HCT116 (cell line): ENCODE measurements at regions not wholly inside any gene's neighbourhood (a gene's known extent, or its start where the extent isn't known, plus 50 kb on each side); places are given as distances from the start of the nearest gene placed in this dataset.

ENCODE experiments used
- ATAC-seq: fragments of 200-7000 bp; cut with Tn5 transposase; 2 replicates; pipeline ENCODE4 v1.9.1; 2020; ENCODE audit warnings: mild to moderate bottlenecking, moderate library complexity
- BruUV-seq: library from RNA; stranded (reverse); fragments of 400-500 nt; replicated peaks from 2 replicates; lab custom pipeline; 2021; lab: Mats Ljungman, UMichigan
- CTCF ChIA-PET: fragments of 300-600 bp; sonication (Branson Sonifier 250); formaldehyde crosslinking; loops from one replicate; lab custom pipeline; 2021; ENCODE audit warnings: antibody characterized with exemption; lab: Charles Lee
- POLR2A ChIA-PET: fragments of 300-600, 350-600 bp; sonication (Branson Sonifier 250); formaldehyde crosslinking; loops from one replicate; lab custom pipeline; 2021; ENCODE audit warnings: antibody characterized with exemption; lab: Charles Lee
- RAD21 ChIA-PET, 2 experiments: fragments of 300-600 bp; sonication (Branson Sonifier 250); formaldehyde crosslinking; loops; one replicate each; lab custom pipeline; 2023; ENCODE audit warnings: low total read pairs in 2 of 2; ENCODE audit not compliant: uncharacterized antibody in 2 of 2, unreplicated experiment in 2 of 2, low non-redundant PET in 1 of 2; lab: Charles Lee
- DNase-seq: peaks from one replicate; pipeline ENCODE4 v3.0.0-alpha.2; 2010; ENCODE audit warnings: low read depth, low spot score
- H2AFZ ChIP-seq: fragments of 200-600 bp; shearing (Covaris generic), sonication (generic); 2 replicates; pipeline ENCODE4 v1.6.1; 2017; ENCODE audit warnings: low read depth, mixed run types, mixed read lengths, antibody characterized with exemption, low read length; ENCODE audit not compliant: poor library complexity, severe bottlenecking
- H3K27ac ChIP-seq: 2 replicates; pipeline ENCODE4 v1.5.1; 2012; ENCODE audit warnings: low read depth, low read length
- H3K27me3 ChIP-seq: fragments of 200-600 bp; sonication (generic); 2 replicates; pipeline ENCODE4 v1.6.1; 2016; ENCODE audit warnings: mixed run types, low read length, mixed read lengths; ENCODE audit not compliant: insufficient read depth
- H3K36me3 ChIP-seq, 2 experiments: fragments of 200-500 bp in 1 of 2; fragments of 200-600 bp in 1 of 2; sonication (Bioruptor generic) in 1 of 2; sonication (generic) in 1 of 2; 2 replicates each; pipeline versions ENCODE4 v1.5.1 to v1.6.1; 2014 to 2016; ENCODE audit warnings: low read length in 2 of 2, inconsistent platforms in 1 of 2, mixed read lengths in 1 of 2, mixed run types in 1 of 2; ENCODE audit not compliant: insufficient read depth in 2 of 2, control insufficient read depth in 1 of 2
- H3K4me1 ChIP-seq, 2 experiments: fragments of 200-600 bp in 1 of 2; sonication (generic) in 1 of 2; 2 replicates each; pipeline versions ENCODE4 v1.5.1 to v1.6.1; 2012 to 2017; ENCODE audit warnings: low read length in 2 of 2, inconsistent platforms in 1 of 2, mild to moderate bottlenecking in 1 of 2, mixed read lengths in 1 of 2, mixed run types in 1 of 2, moderate library complexity in 1 of 2; ENCODE audit not compliant: insufficient read depth in 2 of 2, control insufficient read depth in 1 of 2
- H3K4me2 ChIP-seq: fragments of 200-600 bp; sonication (generic); 2 replicates; pipeline ENCODE4 v1.6.1; 2017; ENCODE audit warnings: mixed run types, low read length, mixed read lengths
- H3K4me3 ChIP-seq, 2 experiments: fragments of 200-600 bp in 1 of 2; sonication (generic) in 1 of 2; replicated peaks in 1 of 2; 2 replicates each; pipeline ENCODE4 v1.5.1; 2011 to 2016; ENCODE audit warnings: low read length in 2 of 2, control low read depth in 1 of 2, low read depth in 1 of 2, mild to moderate bottlenecking in 1 of 2, mixed read lengths in 1 of 2, mixed run types in 1 of 2
- H3K79me2 ChIP-seq: fragments of 200-600 bp; sonication (generic); 2 replicates; pipeline ENCODE4 v1.6.1; 2017; ENCODE audit warnings: mild to moderate bottlenecking, mixed run types, low read length, moderate library complexity, mixed read lengths; ENCODE audit not compliant: insufficient read depth
- H3K9ac ChIP-seq: fragments of 200-600 bp; sonication (generic); 2 replicates; pipeline ENCODE4 v1.6.1; 2016; ENCODE audit warnings: low read length, mixed read lengths
- H3K9me2 ChIP-seq: fragments of 200-600 bp; sonication (generic), shearing (Covaris generic); 2 replicates; pipeline ENCODE4 v1.6.1; 2017; ENCODE audit warnings: mixed run types, mild to moderate bottlenecking, moderate library complexity; ENCODE audit not compliant: insufficient read depth
- H3K9me3 ChIP-seq, 2 experiments: fragments of 200-500 bp in 1 of 2; fragments of 200-600 bp in 1 of 2; sonication (Bioruptor generic) in 1 of 2; sonication (generic) in 1 of 2; 2 replicates each; pipeline ENCODE4 v1.6.1; 2014 to 2017; ENCODE audit warnings: low read length in 2 of 2, mixed read lengths in 2 of 2, inconsistent platforms in 1 of 2, low read depth in 1 of 2, mild to moderate bottlenecking in 1 of 2, mixed run types in 1 of 2, moderate library complexity in 1 of 2; ENCODE audit not compliant: control insufficient read depth in 1 of 2, insufficient read depth in 1 of 2
- H4K20me1 ChIP-seq: fragments of 200-600 bp; sonication (generic), shearing (Covaris generic); 2 replicates; pipeline ENCODE4 v1.6.1; 2017; ENCODE audit warnings: mixed run types, mild to moderate bottlenecking, moderate library complexity; ENCODE audit not compliant: insufficient read depth
- CBX3 ChIP-seq: IDR thresholded peaks from 2 replicates; pipeline ENCODE4 v1.6.1; 2012; ENCODE audit warnings: low read depth
- CEBPB ChIP-seq: IDR thresholded peaks from 2 replicates; pipeline ENCODE4 v1.6.1; 2012; ENCODE audit warnings: low read depth
- ELF1 ChIP-seq: IDR thresholded peaks from 2 replicates; pipeline ENCODE4 v1.6.1; 2012; ENCODE audit warnings: low read depth, borderline replicate concordance
- EZH2 ChIP-seq: fragments of 200-600 bp; sonication (generic); IDR thresholded peaks from 2 replicates; pipeline ENCODE4 v1.6.1; 2017; ENCODE audit warnings: antibody characterized with exemption, mixed run types
- EZH2phosphoT487 ChIP-seq: fragments of 200-600 bp; IDR thresholded peaks from 2 replicates; pipeline ENCODE4 v1.6.1; 2018; ENCODE audit warnings: antibody characterized with exemption, borderline replicate concordance
- JUND ChIP-seq: IDR thresholded peaks from 2 replicates; pipeline ENCODE4 v1.6.1; 2012
- POLR2A ChIP-seq: IDR thresholded peaks from 2 replicates; pipeline ENCODE4 v1.7.0; 2011; ENCODE audit warnings: borderline replicate concordance; ENCODE audit not compliant: insufficient read depth, insufficient read length; ENCODE audit errors: extremely low read depth
- POLR2AphosphoS5 ChIP-seq: IDR thresholded peaks from 2 replicates; pipeline ENCODE4 v1.6.1; 2011; ENCODE audit warnings: mild to moderate bottlenecking, low read depth, low read length, moderate library complexity
- SP1 ChIP-seq: IDR thresholded peaks from 2 replicates; pipeline ENCODE4 v1.6.1; 2012; ENCODE audit warnings: low read depth
- TCF7L2 ChIP-seq: IDR thresholded peaks from 2 replicates; pipeline ENCODE4 v1.7.0; 2011; ENCODE audit warnings: borderline replicate concordance, inconsistent platforms; ENCODE audit not compliant: insufficient read depth, insufficient read length; ENCODE audit errors: extremely low read depth
- ZBTB33 ChIP-seq: IDR thresholded peaks from 2 replicates; pipeline ENCODE4 v1.6.1; 2011; ENCODE audit warnings: mild to moderate bottlenecking, low read length, moderate library complexity; ENCODE audit not compliant: insufficient replicate concordance; ENCODE audit errors: extremely low read depth
- intact Hi-C: fragments of 100-400 bp; cut with micrococcal nuclease; formaldehyde crosslinking; loops from 2 replicates; pipeline ENCODE4 v1.10.0; 2022
- TF ChIP-seq, protein P1 (sequence below), 3 experiments: fragments of 200-600 bp in 1 of 3; sonication (generic) in 1 of 3; IDR thresholded peaks in 2 of 3; conservative IDR thresholded peaks in 1 of 3; 2 replicates each; pipeline ENCODE4 v1.5.1; 2012 to 2017; ENCODE audit warnings: low read depth in 2 of 3, low read length in 2 of 3, antibody characterized with exemption in 1 of 3, borderline replicate concordance in 1 of 3, control low read depth in 1 of 3, mild to moderate bottlenecking in 1 of 3, mixed read lengths in 1 of 3, mixed run types in 1 of 3, moderate library complexity in 1 of 3; ENCODE audit not compliant: insufficient read depth in 1 of 3
- TF ChIP-seq, protein P2 (sequence below): IDR thresholded peaks from 2 replicates; pipeline ENCODE4 v1.6.1; 2012; ENCODE audit warnings: low read depth

- DNase-seq, result no peak
- TF ChIP-seq ELF1 (no peak), JUND (no peak), EZH2 (no peak), CEBPB (no peak), POLR2A (no peak), ZBTB33 (no peak), POLR2AphosphoS5 (no peak), TCF7L2 (no peak), SP1 (no peak), EZH2phosphoT487 (no peak), CBX3 (no peak)
- TF ChIP-seq, protein P1, sequence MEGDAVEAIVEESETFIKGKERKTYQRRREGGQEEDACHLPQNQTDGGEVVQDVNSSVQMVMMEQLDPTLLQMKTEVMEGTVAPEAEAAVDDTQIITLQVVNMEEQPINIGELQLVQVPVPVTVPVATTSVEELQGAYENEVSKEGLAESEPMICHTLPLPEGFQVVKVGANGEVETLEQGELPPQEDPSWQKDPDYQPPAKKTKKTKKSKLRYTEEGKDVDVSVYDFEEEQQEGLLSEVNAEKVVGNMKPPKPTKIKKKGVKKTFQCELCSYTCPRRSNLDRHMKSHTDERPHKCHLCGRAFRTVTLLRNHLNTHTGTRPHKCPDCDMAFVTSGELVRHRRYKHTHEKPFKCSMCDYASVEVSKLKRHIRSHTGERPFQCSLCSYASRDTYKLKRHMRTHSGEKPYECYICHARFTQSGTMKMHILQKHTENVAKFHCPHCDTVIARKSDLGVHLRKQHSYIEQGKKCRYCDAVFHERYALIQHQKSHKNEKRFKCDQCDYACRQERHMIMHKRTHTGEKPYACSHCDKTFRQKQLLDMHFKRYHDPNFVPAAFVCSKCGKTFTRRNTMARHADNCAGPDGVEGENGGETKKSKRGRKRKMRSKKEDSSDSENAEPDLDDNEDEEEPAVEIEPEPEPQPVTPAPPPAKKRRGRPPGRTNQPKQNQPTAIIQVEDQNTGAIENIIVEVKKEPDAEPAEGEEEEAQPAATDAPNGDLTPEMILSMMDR (IDR thresholded peaks at IDR 0.05 in 2 of 3, conservative IDR thresholded peaks at IDR 0.05 in 1 of 3; ENCODE audit: borderline replicate concordance in 1 of 3, insufficient read depth in 1 of 3, low read depth in 2 of 3, low read length in 2 of 3), result no peak
- TF ChIP-seq, protein P2, sequence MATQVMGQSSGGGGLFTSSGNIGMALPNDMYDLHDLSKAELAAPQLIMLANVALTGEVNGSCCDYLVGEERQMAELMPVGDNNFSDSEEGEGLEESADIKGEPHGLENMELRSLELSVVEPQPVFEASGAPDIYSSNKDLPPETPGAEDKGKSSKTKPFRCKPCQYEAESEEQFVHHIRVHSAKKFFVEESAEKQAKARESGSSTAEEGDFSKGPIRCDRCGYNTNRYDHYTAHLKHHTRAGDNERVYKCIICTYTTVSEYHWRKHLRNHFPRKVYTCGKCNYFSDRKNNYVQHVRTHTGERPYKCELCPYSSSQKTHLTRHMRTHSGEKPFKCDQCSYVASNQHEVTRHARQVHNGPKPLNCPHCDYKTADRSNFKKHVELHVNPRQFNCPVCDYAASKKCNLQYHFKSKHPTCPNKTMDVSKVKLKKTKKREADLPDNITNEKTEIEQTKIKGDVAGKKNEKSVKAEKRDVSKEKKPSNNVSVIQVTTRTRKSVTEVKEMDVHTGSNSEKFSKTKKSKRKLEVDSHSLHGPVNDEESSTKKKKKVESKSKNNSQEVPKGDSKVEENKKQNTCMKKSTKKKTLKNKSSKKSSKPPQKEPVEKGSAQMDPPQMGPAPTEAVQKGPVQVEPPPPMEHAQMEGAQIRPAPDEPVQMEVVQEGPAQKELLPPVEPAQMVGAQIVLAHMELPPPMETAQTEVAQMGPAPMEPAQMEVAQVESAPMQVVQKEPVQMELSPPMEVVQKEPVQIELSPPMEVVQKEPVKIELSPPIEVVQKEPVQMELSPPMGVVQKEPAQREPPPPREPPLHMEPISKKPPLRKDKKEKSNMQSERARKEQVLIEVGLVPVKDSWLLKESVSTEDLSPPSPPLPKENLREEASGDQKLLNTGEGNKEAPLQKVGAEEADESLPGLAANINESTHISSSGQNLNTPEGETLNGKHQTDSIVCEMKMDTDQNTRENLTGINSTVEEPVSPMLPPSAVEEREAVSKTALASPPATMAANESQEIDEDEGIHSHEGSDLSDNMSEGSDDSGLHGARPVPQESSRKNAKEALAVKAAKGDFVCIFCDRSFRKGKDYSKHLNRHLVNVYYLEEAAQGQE, result no peak
- Histone ChIP-seq H3K9me3 (peaks cover 0 to 13% of the 10 kb centered on the region in 2 experiments; a peak in 2 of 4 replicates), H3K4me3 (no peak overlapping the region), H3K27me3 (no peaks in the 10 kb centered on the region), H3K36me3 (no peaks in the 10 kb centered on the region), H3K4me2 (no peak overlapping the region), H3K79me2 (no peaks in the 10 kb centered on the region), H3K27ac (no peak overlapping the region), H3K9me2 (no peaks in the 10 kb centered on the region), H3K9ac (no peak overlapping the region), H2AFZ (no peak overlapping the region), H3K4me1 (no peaks in the 10 kb centered on the region), H4K20me1 (no peaks in the 10 kb centered on the region)
- intact Hi-C loops, result no loop called here
- ATAC-seq, result no peak
- CTCF ChIA-PET, result no interaction called here
- POLR2A ChIA-PET, result no interaction called here
- RAD21 ChIA-PET, result no interaction called here
- BruUV-seq, result no TSS peak
These were observed 1407.6 kb downstream of the EPHA7 start for GRCh38 chr6:92011681-92012245.
